ENCODE measurements at regions not wholly inside any gene's neighbourhood (a gene's known extent, or its start where the extent isn't known, plus 50 kb on each side); places are given as distances from the start of the nearest gene placed in this dataset.

GRCh38 chr6:14873101-14873500 lies 372.8 kb upstream of the JARID2 start:
- TF ChIP-seq, protein P1, sequence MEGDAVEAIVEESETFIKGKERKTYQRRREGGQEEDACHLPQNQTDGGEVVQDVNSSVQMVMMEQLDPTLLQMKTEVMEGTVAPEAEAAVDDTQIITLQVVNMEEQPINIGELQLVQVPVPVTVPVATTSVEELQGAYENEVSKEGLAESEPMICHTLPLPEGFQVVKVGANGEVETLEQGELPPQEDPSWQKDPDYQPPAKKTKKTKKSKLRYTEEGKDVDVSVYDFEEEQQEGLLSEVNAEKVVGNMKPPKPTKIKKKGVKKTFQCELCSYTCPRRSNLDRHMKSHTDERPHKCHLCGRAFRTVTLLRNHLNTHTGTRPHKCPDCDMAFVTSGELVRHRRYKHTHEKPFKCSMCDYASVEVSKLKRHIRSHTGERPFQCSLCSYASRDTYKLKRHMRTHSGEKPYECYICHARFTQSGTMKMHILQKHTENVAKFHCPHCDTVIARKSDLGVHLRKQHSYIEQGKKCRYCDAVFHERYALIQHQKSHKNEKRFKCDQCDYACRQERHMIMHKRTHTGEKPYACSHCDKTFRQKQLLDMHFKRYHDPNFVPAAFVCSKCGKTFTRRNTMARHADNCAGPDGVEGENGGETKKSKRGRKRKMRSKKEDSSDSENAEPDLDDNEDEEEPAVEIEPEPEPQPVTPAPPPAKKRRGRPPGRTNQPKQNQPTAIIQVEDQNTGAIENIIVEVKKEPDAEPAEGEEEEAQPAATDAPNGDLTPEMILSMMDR (IDR thresholded peaks at IDR 0.05; ENCODE audit: poor library complexity, severe bottlenecking): no peak
- TF ChIP-seq POLR2AphosphoS5 (IDR thresholded peaks at IDR 0.05): no peak
- TF ChIP-seq, protein P2, sequence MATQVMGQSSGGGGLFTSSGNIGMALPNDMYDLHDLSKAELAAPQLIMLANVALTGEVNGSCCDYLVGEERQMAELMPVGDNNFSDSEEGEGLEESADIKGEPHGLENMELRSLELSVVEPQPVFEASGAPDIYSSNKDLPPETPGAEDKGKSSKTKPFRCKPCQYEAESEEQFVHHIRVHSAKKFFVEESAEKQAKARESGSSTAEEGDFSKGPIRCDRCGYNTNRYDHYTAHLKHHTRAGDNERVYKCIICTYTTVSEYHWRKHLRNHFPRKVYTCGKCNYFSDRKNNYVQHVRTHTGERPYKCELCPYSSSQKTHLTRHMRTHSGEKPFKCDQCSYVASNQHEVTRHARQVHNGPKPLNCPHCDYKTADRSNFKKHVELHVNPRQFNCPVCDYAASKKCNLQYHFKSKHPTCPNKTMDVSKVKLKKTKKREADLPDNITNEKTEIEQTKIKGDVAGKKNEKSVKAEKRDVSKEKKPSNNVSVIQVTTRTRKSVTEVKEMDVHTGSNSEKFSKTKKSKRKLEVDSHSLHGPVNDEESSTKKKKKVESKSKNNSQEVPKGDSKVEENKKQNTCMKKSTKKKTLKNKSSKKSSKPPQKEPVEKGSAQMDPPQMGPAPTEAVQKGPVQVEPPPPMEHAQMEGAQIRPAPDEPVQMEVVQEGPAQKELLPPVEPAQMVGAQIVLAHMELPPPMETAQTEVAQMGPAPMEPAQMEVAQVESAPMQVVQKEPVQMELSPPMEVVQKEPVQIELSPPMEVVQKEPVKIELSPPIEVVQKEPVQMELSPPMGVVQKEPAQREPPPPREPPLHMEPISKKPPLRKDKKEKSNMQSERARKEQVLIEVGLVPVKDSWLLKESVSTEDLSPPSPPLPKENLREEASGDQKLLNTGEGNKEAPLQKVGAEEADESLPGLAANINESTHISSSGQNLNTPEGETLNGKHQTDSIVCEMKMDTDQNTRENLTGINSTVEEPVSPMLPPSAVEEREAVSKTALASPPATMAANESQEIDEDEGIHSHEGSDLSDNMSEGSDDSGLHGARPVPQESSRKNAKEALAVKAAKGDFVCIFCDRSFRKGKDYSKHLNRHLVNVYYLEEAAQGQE (IDR thresholded peaks at IDR 0.05; ENCODE audit: borderline replicate concordance): no peak
- TF ChIP-seq EP300 (conservative IDR thresholded peaks at IDR 0.05; ENCODE audit: poor library complexity, severe bottlenecking): no peak
